Thyroid gland (tissue), 4 donors: ENCODE measurements at regions not wholly inside any gene's neighbourhood (a gene's known extent, or its start where the extent isn't known, plus 50 kb on each side); places are given as distances from the start of the nearest gene placed in this dataset.

Source experiments
- DNase-seq, 2 donors: peaks; one replicate each; pipeline ENCODE4 v3.0.0-alpha.2; 2019
- H3K27ac ChIP-seq, 3 donors: fragments of 200-600 bp; sonication (generic); 1 replicate in 2 of 3; 2 replicates in 1 of 3; pipeline ENCODE4 v1.5.1; 2016 to 2019; ENCODE audit warnings: mild to moderate bottlenecking in 1 of 3, moderate library complexity in 1 of 3
- H3K27me3 ChIP-seq: fragments of 200-600 bp; sonication (generic); one replicate; pipeline ENCODE4 v1.5.1; 2019
- H3K36me3 ChIP-seq, 2 donors: fragments of 200-600 bp; sonication (generic); one replicate each; pipeline ENCODE4 v1.5.1; 2016 to 2019
- H3K4me1 ChIP-seq, 2 donors: fragments of 200-600 bp; sonication (generic); one replicate each; pipeline ENCODE4 v1.5.1; 2017 to 2019
- H3K4me3 ChIP-seq, 3 donors: fragments of 200-600 bp; sonication (generic); replicated peaks in 1 of 3; 1 replicate in 2 of 3; 2 replicates in 1 of 3; pipeline ENCODE4 v1.5.1; 2016; ENCODE audit warnings: mild to moderate bottlenecking in 1 of 3
- H3K9me3 ChIP-seq: fragments of 200-600 bp; sonication (generic); one replicate; pipeline ENCODE4 v1.5.1; 2017
- CTCF ChIP-seq, 6 experiments: fragments of 200-600 bp in 3 of 6; fragments of 450-650 bp in 3 of 6; sonication (generic) in 3 of 6; IDR thresholded peaks; one replicate each; pipeline ENCODE4 v1.5.1; 2016 to 2019; ENCODE audit warnings: antibody characterized with exemption in 6 of 6, mild to moderate bottlenecking in 2 of 6, inconsistent platforms in 1 of 6, moderate library complexity in 1 of 6
- POLR2A ChIP-seq, 2 donors: fragments of 450-650 bp; IDR thresholded peaks; one replicate each; pipeline ENCODE4 v1.6.1; 2017; ENCODE audit warnings: antibody characterized with exemption in 2 of 2, mild to moderate bottlenecking in 2 of 2, moderate library complexity in 1 of 2
- WGBS, 2 donors: methylation state at CpG; one replicate each; pipeline ENCODE4 v1.1.5; 2017; 5-methylcytosine and 5-hydroxymethylcytosine counted together
- intact Hi-C: fragments of 100-400 bp; cut with DNase I; formaldehyde crosslinking; loops from one replicate; pipeline ENCODE4 v1.15.1; 2023

DNA sequence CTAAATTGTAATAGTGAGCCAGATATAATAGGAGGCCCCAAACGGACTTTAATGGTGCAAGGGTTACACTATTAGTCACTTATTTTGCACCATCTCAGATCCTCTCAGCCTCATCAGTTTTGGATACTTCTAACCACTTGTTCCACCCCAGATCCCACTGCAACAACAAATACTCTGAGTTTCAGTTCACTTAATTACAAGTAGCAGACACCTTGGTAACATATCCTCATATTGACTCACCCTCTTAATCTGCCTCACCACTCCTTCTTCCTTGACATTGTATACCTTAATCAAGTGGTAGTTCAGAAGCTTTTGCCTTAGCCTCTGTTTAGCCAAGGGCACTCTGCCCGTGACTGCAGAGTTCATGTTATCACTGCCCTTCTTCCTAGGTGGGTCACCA, 256.1 kb upstream of the UBASH3B start:
- 29% methylated on average over 2 of the region's 2 CpGs for WGBS, 2 donors
- H3K27me3 ChIP-seq, result no peaks in the 10 kb centered on the region
- no peaks in the 10 kb centered on the region for H3K36me3 ChIP-seq
- H3K4me1 ChIP-seq, result peaks cover 10 to 13% of the 10 kb centered on the region in 2 donors
- H3K4me3 ChIP-seq, result no peak overlapping the region
- H3K27ac ChIP-seq, result no peak overlapping the region
- no peaks in the 10 kb centered on the region for H3K9me3 ChIP-seq
- DNase-seq, result peak; percentile 22 to 27
- intact Hi-C loops, result no loop called here
- TF ChIP-seq POLR2A (IDR thresholded peaks at IDR 0.05), result no peak
- TF ChIP-seq CTCF (IDR thresholded peaks at IDR 0.05), result no peak

- TF ChIP-seq CTCF (IDR thresholded peaks at IDR 0.05), result no peak
- TF ChIP-seq POLR2A (IDR thresholded peaks at IDR 0.05), result no peak
- no peak overlapping the region for H3K27ac ChIP-seq
- H3K4me3 ChIP-seq, result no peak overlapping the region
- no peak for DNase-seq
- no peaks in the 10 kb centered on the region for H3K9me3 ChIP-seq
- H3K36me3 ChIP-seq, result no peaks in the 10 kb centered on the region
- no peaks in the 10 kb centered on the region for H3K27me3 ChIP-seq
- H3K4me1 ChIP-seq, result peaks cover 10 to 15% of the 10 kb centered on the region in 2 donors
- 94 to 95% methylated on average over 2 of the region's 2 CpGs for WGBS, 2 donors
- intact Hi-C loops, result no loop called here
These were observed 256.7 kb upstream of the UBASH3B start for GRCh38 chr11:122398851-122399250.

- 85 to 95% methylated on average over 1 of the region's 1 CpG for WGBS, 2 donors
- Histone ChIP-seq H3K9me3 (no peaks in the 10 kb centered on the region), H3K4me1 (peaks cover 10 to 15% of the 10 kb centered on the region in 2 donors), H3K36me3 (no peaks in the 10 kb centered on the region), H3K27ac (no peak overlapping the region), H3K27me3 (no peaks in the 10 kb centered on the region), H3K4me3 (no peak overlapping the region)
- intact Hi-C loops, result no loop called here
- TF ChIP-seq POLR2A (IDR thresholded peaks at IDR 0.05) (no peak), CTCF (IDR thresholded peaks at IDR 0.05) (no peak)
- no peak for DNase-seq
These were observed 257.4 kb upstream of the UBASH3B start for GRCh38 chr11:122398167-122398566.

- no peaks in the 10 kb centered on the region for H3K9me3 ChIP-seq
- H3K4me3 ChIP-seq, result no peak overlapping the region
- H3K27ac ChIP-seq, result no peak overlapping the region
- H3K27me3 ChIP-seq, result no peaks in the 10 kb centered on the region
- intact Hi-C loops, result no loop called here
- TF ChIP-seq CTCF (IDR thresholded peaks at IDR 0.05) (no peak), POLR2A (IDR thresholded peaks at IDR 0.05) (no peak)
- no peaks in the 10 kb centered on the region for H3K36me3 ChIP-seq
- no peak for DNase-seq
- peaks cover 10 to 15% of the 10 kb centered on the region in 2 donors for H3K4me1 ChIP-seq
- WGBS, 2 donors, result 91 to 97% methylated on average over 1 of the region's 1 CpG
These were observed 260.2 kb upstream of the UBASH3B start for GRCh38 chr11:122395282-122395681.

- Histone ChIP-seq H3K36me3 (no peaks in the 10 kb centered on the region), H3K4me1 (peaks cover 2 to 8% of the 10 kb centered on the region in 2 donors), H3K27me3 (no peaks in the 10 kb centered on the region), H3K27ac (no peak overlapping the region), H3K4me3 (no peak overlapping the region), H3K9me3 (no peaks in the 10 kb centered on the region)
- intact Hi-C loops, result no loop called here
- TF ChIP-seq CTCF (IDR thresholded peaks at IDR 0.05), result no peak
- TF ChIP-seq POLR2A (IDR thresholded peaks at IDR 0.05), result no peak
- DNase-seq, result peak in 1 of 2 donors; percentile 2
- 65 to 81% methylated on average over 3 of the region's 3 CpGs for WGBS, 2 donors
These were observed 261.2 kb upstream of the UBASH3B start for GRCh38 chr11:122394313-122394712.
